ENCODE measurements at regions not wholly inside any gene's neighbourhood (a gene's known extent, or its start where the extent isn't known, plus 50 kb on each side); places are given as distances from the start of the nearest gene placed in this dataset.

- no peak for TF ChIP-seq CTCF (IDR thresholded peaks at IDR 0.05)
- no peak for TF ChIP-seq POLR2AphosphoS5 (IDR thresholded peaks at IDR 0.05)
Observed at GRCh38 chr4:180827232-180828009, 1415.8 kb upstream of the TENM3 start.
